A549 (cell line): ENCODE measurements at regions not wholly inside any gene's neighbourhood (a gene's known extent, or its start where the extent isn't known, plus 50 kb on each side); places are given as distances from the start of the nearest gene placed in this dataset.

ENCODE experiments used
- ATAC-seq, 2 experiments: fragments of 200-7000 bp in 1 of 2; fragments of >200 bp in 1 of 2; cut with Nextera tagmentation in 1 of 2; cut with Tn5 transposase in 1 of 2; 3 replicates each; pipeline versions ENCODE4 v1.8.0 to v1.9.1; 2018 to 2020; ENCODE audit warnings: mild to moderate bottlenecking in 1 of 2, moderate library complexity in 1 of 2
- CTCF ChIA-PET: fragments of 300-600 bp; sonication (Branson Sonifier 250); formaldehyde crosslinking; extraction: SDS; loops from one replicate; lab custom pipeline; 2021; ENCODE audit warnings: antibody characterized with exemption, inconsistent platforms; lab: Yijun Ruan, JAX
- POLR2A ChIA-PET: fragments of 350-600 bp; formaldehyde crosslinking; extraction: SDS; loops from one replicate; lab custom pipeline; 2021; ENCODE audit warnings: antibody characterized with exemption, inconsistent platforms; lab: Yijun Ruan, JAX
- DNase-seq, 2 experiments: peaks; one replicate each; pipeline versions ENCODE4 v3.0.0 to v3.0.0-alpha.2; 2011 to 2016; ENCODE audit warnings: low read depth in 1 of 2, low spot score in 1 of 2
- FAIRE-seq: peaks from 2 replicates; lab custom pipeline; 2011; peaks lifted over from hg19 to GRCh38; lab: Jason Lieb, UNC
- H3K27ac ChIP-seq, 2 experiments: fragments of >200 bp; sonication (Bioruptor Twin); formaldehyde crosslinking; 3 replicates each; pipeline ENCODE4 v1.5.1; 2016 to 2017
- H3K4me1 ChIP-seq: fragments of >200 bp; sonication (Bioruptor Twin); formaldehyde crosslinking; 3 replicates; pipeline ENCODE4 v1.6.1; 2016
- H3K4me2 ChIP-seq: fragments of >200 bp; sonication (Bioruptor Twin); formaldehyde crosslinking; 3 replicates; pipeline ENCODE4 v1.6.1; 2016
- H3K4me3 ChIP-seq: fragments of >200 bp; sonication (Bioruptor Twin); formaldehyde crosslinking; 3 replicates; pipeline ENCODE4 v1.5.1; 2016
- H3K9me3 ChIP-seq: fragments of >200 bp; sonication (Bioruptor Twin); formaldehyde crosslinking; 3 replicates; pipeline ENCODE4 v1.6.1; 2016
- CBX2 ChIP-seq: fragments of 200-600 bp; sonication (generic); IDR thresholded peaks from 2 replicates; pipeline ENCODE4 v1.6.1; 2016; ENCODE audit warnings: low read depth, mild to moderate bottlenecking, borderline replicate concordance
- EHF ChIP-seq: fragments of 250-450 bp; sonication (Bioruptor Pico); IDR thresholded peaks from 2 replicates; pipeline ENCODE4 v1.5.0; 2020; ENCODE audit warnings: mild to moderate bottlenecking
- EHMT2 ChIP-seq: fragments of 200-600 bp; sonication (generic); IDR thresholded peaks from 2 replicates; pipeline ENCODE4 v1.6.1; 2016; ENCODE audit warnings: antibody characterized with exemption, low read depth, mild to moderate bottlenecking, moderate library complexity
- ELK1 ChIP-seq: fragments of 150-350 bp; IDR thresholded peaks from 2 replicates; pipeline ENCODE4 v1.6.1; 2014; ENCODE audit warnings: low read depth, mild to moderate bottlenecking, low read length
- FOSL2 ChIP-seq, 2 experiments: fragments of 450-650 bp in 1 of 2; fragments of >200 bp in 1 of 2; sonication (Bioruptor Twin) in 1 of 2; formaldehyde crosslinking; IDR thresholded peaks; 2 replicates each; pipeline versions ENCODE4 v1.5.0 to v1.6.1; 2016 to 2020; ENCODE audit warnings: mild to moderate bottlenecking in 1 of 2, moderate library complexity in 1 of 2
- HES2 ChIP-seq: fragments of >200 bp; sonication (Bioruptor Twin); formaldehyde crosslinking; IDR thresholded peaks from 2 replicates; pipeline ENCODE4 v1.6.1; 2016
- HEYL ChIP-seq: fragments of 250-450 bp; sonication (Bioruptor Pico); IDR thresholded peaks from 2 replicates; pipeline ENCODE4 v1.8.0; 2021; ENCODE audit warnings: mild to moderate bottlenecking, moderate library complexity
- HMGXB4 ChIP-seq: fragments of 250-450 bp; sonication (Bioruptor Pico); IDR thresholded peaks from 2 replicates; pipeline ENCODE4 v1.5.0; 2021; ENCODE audit warnings: mild to moderate bottlenecking, moderate library complexity, borderline replicate concordance
- HOXA7 ChIP-seq: fragments of 250-450 bp; sonication (Bioruptor Pico); IDR thresholded peaks from 2 replicates; pipeline ENCODE4 v1.5.0; 2020; ENCODE audit warnings: mild to moderate bottlenecking, moderate library complexity
- HOXB13 ChIP-seq: fragments of 250-450 bp; sonication (Bioruptor Pico); IDR thresholded peaks from 2 replicates; pipeline ENCODE4 v1.5.0; 2020; ENCODE audit warnings: low read depth, mild to moderate bottlenecking, moderate library complexity
- JUN ChIP-seq, 2 experiments: fragments of >200 bp; sonication (Bioruptor Twin); formaldehyde crosslinking; IDR thresholded peaks; 2 replicates in 1 of 2; 3 replicates in 1 of 2; pipeline ENCODE4 v1.6.1; 2016 to 2017
- JUNB ChIP-seq: fragments of >200 bp; sonication (Bioruptor Twin); formaldehyde crosslinking; IDR thresholded peaks from 2 replicates; pipeline ENCODE4 v1.6.1; 2016
- KDM5A ChIP-seq: fragments of 200-600 bp; sonication (generic); IDR thresholded peaks from 2 replicates; pipeline ENCODE4 v1.6.1; 2016; ENCODE audit warnings: antibody characterized with exemption, mild to moderate bottlenecking
- MAX ChIP-seq: IDR thresholded peaks from 2 replicates; pipeline ENCODE4 v1.6.1; 2012
- MAZ ChIP-seq: fragments of 150-350 bp; IDR thresholded peaks from 2 replicates; pipeline ENCODE4 v1.6.1; 2014; ENCODE audit warnings: antibody characterized with exemption, low read depth, low read length, borderline replicate concordance
- MYC ChIP-seq: IDR thresholded peaks from 2 replicates; pipeline ENCODE4 v1.6.1; 2012; ENCODE audit warnings: mild to moderate bottlenecking, inconsistent platforms, low read length, improper control_type of control experiment, borderline replicate concordance
- NFE2L2 ChIP-seq: fragments of 150-350 bp; conservative IDR thresholded peaks from 2 replicates; pipeline ENCODE4 v1.6.1; 2014; ENCODE audit warnings: low read length
- NPAS2 ChIP-seq: fragments of 250-450 bp; sonication (Bioruptor Pico); IDR thresholded peaks from 2 replicates; pipeline ENCODE4 v1.8.0; 2022; ENCODE audit warnings: mild to moderate bottlenecking, moderate library complexity, borderline replicate concordance
- PHF8 ChIP-seq: fragments of 200-600 bp; sonication (generic); IDR thresholded peaks from 2 replicates; pipeline ENCODE4 v1.6.1; 2016; ENCODE audit warnings: low read depth, mild to moderate bottlenecking, antibody characterized with exemption, moderate library complexity, borderline replicate concordance
- POLR2A ChIP-seq: IDR thresholded peaks from 2 replicates; pipeline ENCODE4 v1.6.1; 2012; ENCODE audit warnings: mild to moderate bottlenecking, low read length
- RAD21 ChIP-seq, 2 experiments: fragments of >200 bp in 1 of 2; sonication (Bioruptor Twin) in 1 of 2; formaldehyde crosslinking in 1 of 2; IDR thresholded peaks in 1 of 2; conservative IDR thresholded peaks in 1 of 2; 2 replicates in 1 of 2; 3 replicates in 1 of 2; pipeline ENCODE4 v1.6.1; 2012 to 2018; ENCODE audit warnings: inconsistent platforms in 1 of 2
- RARB ChIP-seq: fragments of 250-450 bp; sonication (Bioruptor Pico); IDR thresholded peaks from 2 replicates; pipeline ENCODE4 v1.8.0; 2021; ENCODE audit warnings: mild to moderate bottlenecking, moderate library complexity
- RCOR1 ChIP-seq: fragments of 150-350 bp; IDR thresholded peaks from 2 replicates; pipeline ENCODE4 v1.6.1; 2014; ENCODE audit warnings: antibody characterized with exemption, low read length, low read depth
- REST ChIP-seq: fragments of 200-600 bp; sonication (generic); IDR thresholded peaks from 2 replicates; pipeline ENCODE4 v1.6.1; 2016; ENCODE audit warnings: antibody characterized with exemption, mild to moderate bottlenecking, moderate library complexity
- RFX5 ChIP-seq: fragments of 450-650 bp; IDR thresholded peaks from 2 replicates; pipeline ENCODE4 v1.7.1; 2014; ENCODE audit warnings: antibody characterized with exemption, mild to moderate bottlenecking, moderate library complexity
- TFCP2L1 ChIP-seq: fragments of 250-450 bp; sonication (Bioruptor Pico); IDR thresholded peaks from 2 replicates; pipeline ENCODE4 v1.5.0; 2021; ENCODE audit warnings: mild to moderate bottlenecking
- ZC3H11A ChIP-seq: fragments of 450-650 bp; IDR thresholded peaks from 2 replicates; pipeline ENCODE4 v1.6.1; 2014; ENCODE audit warnings: antibody characterized with exemption, mild to moderate bottlenecking
- ZFP36 ChIP-seq: fragments of 450-650 bp; IDR thresholded peaks from 2 replicates; pipeline ENCODE4 v1.6.1; 2014; ENCODE audit warnings: borderline replicate concordance; ENCODE audit not compliant: partially characterized antibody
- ZNF302 ChIP-seq: fragments of 250-450 bp; sonication (Bioruptor Pico); IDR thresholded peaks from 2 replicates; pipeline ENCODE4 v1.9.0; 2021; ENCODE audit warnings: inconsistent platforms, mild to moderate bottlenecking, moderate library complexity
- ZSCAN20 ChIP-seq: fragments of 250-450 bp; sonication (Bioruptor Pico); IDR thresholded peaks from 2 replicates; pipeline ENCODE4 v1.8.0; 2022; ENCODE audit warnings: mild to moderate bottlenecking, moderate library complexity
- WGBS: methylation state at CpG from one replicate; pipeline ENCODE4 v1.1.6; 2017; ENCODE audit errors: missing lambda C conversion rate; 5-methylcytosine and 5-hydroxymethylcytosine counted together
- TF ChIP-seq, protein P1 (sequence below): fragments of >200 bp; sonication (Bioruptor Twin); formaldehyde crosslinking; IDR thresholded peaks from 3 replicates; pipeline ENCODE4 v1.6.1; 2016
- TF ChIP-seq, protein P2 (sequence below): fragments of 450-650 bp; IDR thresholded peaks from 2 replicates; pipeline ENCODE4 v1.6.1; 2014; ENCODE audit warnings: antibody characterized with exemption

- CTCF ChIA-PET = no interaction called here
- H3K4me2 ChIP-seq = no peak overlapping the region
- POLR2A ChIA-PET = no interaction called here
- no peaks in the 10 kb centered on the region for H3K9me3 ChIP-seq
- H3K4me3 ChIP-seq = no peak overlapping the region
- ATAC-seq = no peak
- TF ChIP-seq ZSCAN20 (CRISPR knock-in tag) (no peak), HOXB13 (CRISPR knock-in tag) (no peak), TFCP2L1 (CRISPR knock-in tag) (no peak), RARB (CRISPR knock-in tag) (no peak), FOSL2 (IDR thresholded peaks at IDR 0.05) (no peak), FOSL2 (CRISPR knock-in tag; IDR thresholded peaks at IDR 0.05) (no peak), HEYL (CRISPR knock-in tag) (no peak), RAD21 (conservative IDR thresholded peaks at IDR 0.05 in 1 of 2, IDR thresholded peaks at IDR 0.05 in 1 of 2) (no peak), NPAS2 (CRISPR knock-in tag) (no peak), JUN (IDR thresholded peaks at IDR 0.05) (no peak), EHMT2 (no peak), MYC (no peak), PHF8 (no peak), JUNB (no peak), CBX2 (no peak), POLR2A (no peak), MAX (no peak), ELK1 (no peak), EHF (CRISPR knock-in tag) (no peak), ZNF302 (CRISPR knock-in tag) (no peak), ZFP36 (no peak)
- TF ChIP-seq, all 56 proteins: peak for 0
- Histone ChIP-seq H3K27ac (no peak overlapping the region), H3K4me1 (no peaks in the 10 kb centered on the region)
- DNase-seq (no peak), FAIRE-seq (no peak)
- 33% methylated on average over 7 of the region's 7 CpGs for WGBS
Observed at GRCh38 chr2:16386431-16386830, 279.2 kb downstream of the CYRIA start.

DNA sequence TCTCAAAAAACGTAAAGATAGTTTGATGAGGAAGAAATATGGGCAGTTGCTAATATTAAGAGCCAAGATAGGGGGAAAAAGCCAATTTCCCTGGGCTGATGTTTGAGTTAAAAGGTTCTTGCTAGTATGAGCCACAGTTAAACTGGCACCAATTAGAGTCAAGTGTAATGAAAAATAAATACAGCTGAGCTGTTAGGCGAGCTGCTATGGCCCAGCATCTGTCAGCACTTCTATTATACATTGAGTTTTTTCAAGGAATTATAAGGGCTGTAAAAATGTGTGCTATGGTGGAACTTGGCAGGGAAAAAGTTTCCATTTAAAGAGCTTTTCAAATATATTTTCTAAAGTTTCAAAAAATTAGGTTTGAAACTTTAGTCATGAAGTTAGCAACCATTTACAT is 279.6 kb downstream of the CYRIA start:
- WGBS = 8% methylated on average over 2 of the region's 2 CpGs
- ChIA-PET POLR2A (no interaction called here), CTCF (no interaction called here)
- DNase-seq = no peak
- FAIRE-seq = no peak
- Histone ChIP-seq H3K4me2 (no peak overlapping the region), H3K4me1 (no peaks in the 10 kb centered on the region), H3K9me3 (no peaks in the 10 kb centered on the region), H3K27ac (no peak overlapping the region), H3K4me3 (no peak overlapping the region)
- no peak for ATAC-seq
- TF ChIP-seq HES2 = no peak
- TF ChIP-seq, protein P1, sequence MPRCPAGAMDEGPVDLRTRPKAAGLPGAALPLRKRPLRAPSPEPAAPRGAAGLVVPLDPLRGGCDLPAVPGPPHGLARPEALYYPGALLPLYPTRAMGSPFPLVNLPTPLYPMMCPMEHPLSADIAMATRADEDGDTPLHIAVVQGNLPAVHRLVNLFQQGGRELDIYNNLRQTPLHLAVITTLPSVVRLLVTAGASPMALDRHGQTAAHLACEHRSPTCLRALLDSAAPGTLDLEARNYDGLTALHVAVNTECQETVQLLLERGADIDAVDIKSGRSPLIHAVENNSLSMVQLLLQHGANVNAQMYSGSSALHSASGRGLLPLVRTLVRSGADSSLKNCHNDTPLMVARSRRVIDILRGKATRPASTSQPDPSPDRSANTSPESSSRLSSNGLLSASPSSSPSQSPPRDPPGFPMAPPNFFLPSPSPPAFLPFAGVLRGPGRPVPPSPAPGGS = no peak
- no peak for TF ChIP-seq RFX5
- TF ChIP-seq NFE2L2 = no peak
- TF ChIP-seq KDM5A = no peak
- TF ChIP-seq HOXB13 (CRISPR knock-in tag) = no peak
- no peak for TF ChIP-seq ZC3H11A
- no peak for TF ChIP-seq HMGXB4 (CRISPR knock-in tag)
- no peak for TF ChIP-seq MAZ
- no peak for TF ChIP-seq REST
- TF ChIP-seq HOXA7 (CRISPR knock-in tag) = no peak
- no peak for TF ChIP-seq JUNB
- no peak for TF ChIP-seq RCOR1
- TF ChIP-seq, protein P2, sequence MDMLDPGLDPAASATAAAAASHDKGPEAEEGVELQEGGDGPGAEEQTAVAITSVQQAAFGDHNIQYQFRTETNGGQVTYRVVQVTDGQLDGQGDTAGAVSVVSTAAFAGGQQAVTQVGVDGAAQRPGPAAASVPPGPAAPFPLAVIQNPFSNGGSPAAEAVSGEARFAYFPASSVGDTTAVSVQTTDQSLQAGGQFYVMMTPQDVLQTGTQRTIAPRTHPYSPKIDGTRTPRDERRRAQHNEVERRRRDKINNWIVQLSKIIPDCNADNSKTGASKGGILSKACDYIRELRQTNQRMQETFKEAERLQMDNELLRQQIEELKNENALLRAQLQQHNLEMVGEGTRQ = no peak
